ENCODE measurements at regions not wholly inside any gene's neighbourhood (a gene's known extent, or its start where the extent isn't known, plus 50 kb on each side); places are given as distances from the start of the nearest gene placed in this dataset.
"Not testable (repeated sequence)": the region's sequence is repeated elsewhere in the genome, so short reads cannot be mapped to it uniquely, and the experiment has no call there.

GRCh38 chr3:106447723-106448301 is 579.0 kb upstream of the CBLB start:
- Histone ChIP-seq H3K36me3 (no peaks in the 10 kb centered on the region), H3K27ac (no peak overlapping the region), H3K4me3 (no peak overlapping the region), H3K4me1 (no peaks in the 10 kb centered on the region), H3K9me3 (no peaks in the 10 kb centered on the region), H3K27me3 (no peaks in the 10 kb centered on the region)
- in situ Hi-C loops (cut with MboI; ENCODE audit: low pct_ligation_motif_present in 1 of 4, low pct_unique_long_range_greater_than_20kb in 1 of 4, low sequenced_read_pairs in 3 of 4) (no loop called here), intact Hi-C loops (cut with DNase I; ENCODE audit: low total_unique reads) (no loop called here)
- no peak for DNase-seq
- TF ChIP-seq CTCF (IDR thresholded peaks at IDR 0.05) (no peak), POLR2A (IDR thresholded peaks at IDR 0.05) (no peak), POLR2AphosphoS5 (IDR thresholded peaks at IDR 0.05) (no peak), EP300 (IDR thresholded peaks at IDR 0.05; ENCODE audit: low read depth) (no peak)

- intact Hi-C loops (cut with DNase I; ENCODE audit: low total_unique reads); H3K4me1 ChIP-seq: not testable (repeated sequence)
- 83 to 89% methylated on average over 3 of the region's 3 CpGs for WGBS, 2 donors (ENCODE audit: low coverage in 1 of 2)
These were observed 579.7 kb upstream of the CBLB start for GRCh38 chr3:106448372-106448966.

GRCh38 chr3:106452096-106452495 is 583.3 kb upstream of the CBLB start:
- 0 to 13% methylated on average over 1 of the region's 1 CpG for WGBS, 2 donors (ENCODE audit: low coverage in 1 of 2)
- no peak overlapping the region for H3K27ac ChIP-seq
- H3K4me3 ChIP-seq = no peak overlapping the region
- TF ChIP-seq POLR2A (IDR thresholded peaks at IDR 0.05) = no peak
- TF ChIP-seq CTCF (IDR thresholded peaks at IDR 0.05) = no peak
- TF ChIP-seq EP300 (IDR thresholded peaks at IDR 0.05; ENCODE audit: low read depth) = no peak
- no peak for TF ChIP-seq POLR2AphosphoS5 (IDR thresholded peaks at IDR 0.05)
- no peaks in the 10 kb centered on the region for H3K36me3 ChIP-seq
- H3K4me1 ChIP-seq = no peaks in the 10 kb centered on the region
- H3K27me3 ChIP-seq = no peaks in the 10 kb centered on the region
- in situ Hi-C loops (cut with MboI; ENCODE audit: low pct_ligation_motif_present in 1 of 4, low pct_unique_long_range_greater_than_20kb in 1 of 4, low sequenced_read_pairs in 3 of 4) (no loop called here), intact Hi-C loops (cut with DNase I; ENCODE audit: low total_unique reads) (no loop called here)
- H3K9me3 ChIP-seq = no peaks in the 10 kb centered on the region
- DNase-seq = no peak

More at GRCh38 chr3:106448372-106448966, 579.7 kb upstream of the CBLB start:
- DNase-seq; H3K4me3 ChIP-seq; H3K9me3 ChIP-seq; in situ Hi-C loops (cut with MboI; ENCODE audit: low pct_ligation_motif_present in 1 of 4, low pct_unique_long_range_greater_than_20kb in 1 of 4, low sequenced_read_pairs in 3 of 4); H3K36me3 ChIP-seq; H3K27me3 ChIP-seq; H3K27ac ChIP-seq: not testable (repeated sequence)

GRCh38 chr3:106454497-106454896 is 585.7 kb upstream of the CBLB start:
- no peak for DNase-seq
- intact Hi-C loops (cut with DNase I; ENCODE audit: low total_unique reads) = no loop called here
- 82 to 89% methylated on average over 2 to 4 of the region's 4 CpGs for WGBS, 2 donors (ENCODE audit: low coverage in 1 of 2)

More at GRCh38 chr3:106454497-106454896, 585.7 kb upstream of the CBLB start:
- H3K4me3 ChIP-seq = no peak overlapping the region
- no peaks in the 10 kb centered on the region for H3K36me3 ChIP-seq
- TF ChIP-seq CTCF (IDR thresholded peaks at IDR 0.05) = no peak
- no peak for TF ChIP-seq POLR2AphosphoS5 (IDR thresholded peaks at IDR 0.05)
- no peak for TF ChIP-seq POLR2A (IDR thresholded peaks at IDR 0.05)
- no peak for TF ChIP-seq EP300 (IDR thresholded peaks at IDR 0.05; ENCODE audit: low read depth)
- H3K9me3 ChIP-seq = no peaks in the 10 kb centered on the region
- H3K27me3 ChIP-seq = no peaks in the 10 kb centered on the region
- in situ Hi-C loops (cut with MboI; ENCODE audit: low pct_ligation_motif_present in 1 of 4, low pct_unique_long_range_greater_than_20kb in 1 of 4, low sequenced_read_pairs in 3 of 4) = no loop called here
- H3K27ac ChIP-seq = no peak overlapping the region
- H3K4me1 ChIP-seq = no peaks in the 10 kb centered on the region

Measured in transverse colon (tissue), 4 donors.